Esophagus squamous epithelium (tissue), 4 donors: ENCODE measurements at regions not wholly inside any gene's neighbourhood (a gene's known extent, or its start where the extent isn't known, plus 50 kb on each side); places are given as distances from the start of the nearest gene placed in this dataset.

Experiments used
- CTCF ChIP-seq, 6 experiments: fragments of 450-650 bp in 4 of 6; fragments of 200-600 bp in 2 of 6; sonication (generic) in 2 of 6; IDR thresholded peaks; one replicate each; pipeline ENCODE4 v1.5.1; 2016 to 2019; ENCODE audit warnings: antibody characterized with exemption in 6 of 6, mild to moderate bottlenecking in 4 of 6, moderate library complexity in 4 of 6
- POLR2A ChIP-seq, 4 donors: fragments of 450-650 bp; IDR thresholded peaks; one replicate each; pipeline ENCODE4 v1.6.1; 2017; ENCODE audit warnings: antibody characterized with exemption in 4 of 4, mild to moderate bottlenecking in 4 of 4, moderate library complexity in 3 of 4

- TF ChIP-seq CTCF (IDR thresholded peaks at IDR 0.05) (no peak), POLR2A (IDR thresholded peaks at IDR 0.05) (no peak)
Measured at GRCh38 chr7:116327135-116327534, 116.8 kb downstream of the TES start.
